Non-pigmented ciliary epithelial cell (primary cell): ENCODE measurements at regions not wholly inside any gene's neighbourhood (a gene's known extent, or its start where the extent isn't known, plus 50 kb on each side); places are given as distances from the start of the nearest gene placed in this dataset.
"Not testable (repeated sequence)": the region's sequence is repeated elsewhere in the genome, so short reads cannot be mapped to it uniquely, and the experiment has no call there.

Source experiments
- DNase-seq: peaks from one replicate; pipeline ENCODE4 v3.0.0-alpha.2; 2010; ENCODE audit warnings: low read depth

DNA sequence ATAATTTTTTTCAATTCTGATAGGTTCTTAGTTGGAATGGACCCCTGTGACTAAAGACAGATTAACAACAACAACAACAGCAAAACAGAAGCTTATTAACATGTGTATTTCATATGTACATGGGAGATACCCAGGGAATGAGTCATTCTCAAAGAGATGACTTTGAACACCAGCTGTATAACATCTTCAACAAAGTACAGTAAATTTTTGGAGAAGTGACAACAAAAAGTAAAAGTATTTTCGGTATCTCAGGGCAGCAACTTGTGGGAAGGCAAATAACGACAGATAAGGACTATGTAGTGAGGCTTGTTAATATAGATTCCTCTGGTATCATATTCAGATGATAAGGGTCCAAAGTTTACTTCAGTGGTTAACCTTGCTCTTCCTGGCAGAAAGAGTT, 573.4 kb upstream of the RAG2 start:
- no peak for DNase-seq

DNA sequence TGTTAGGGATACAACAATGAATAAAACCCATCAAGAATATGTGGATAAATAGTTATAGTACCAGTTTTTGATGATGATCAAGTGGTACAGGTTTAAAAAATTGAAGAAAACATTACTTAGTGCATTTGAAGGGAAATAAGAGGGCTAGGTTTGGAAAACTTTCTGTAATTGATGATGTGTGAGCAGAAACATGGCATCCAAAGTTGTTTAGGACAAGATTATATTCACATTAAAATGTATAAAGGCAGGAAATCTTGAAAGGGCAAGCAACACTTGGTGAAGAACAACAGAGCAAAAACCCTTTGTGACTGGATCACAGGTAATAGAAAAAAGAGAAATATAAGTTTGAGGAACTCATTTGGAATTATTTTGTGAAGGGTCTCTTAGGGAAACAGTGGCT, 572.3 kb upstream of the RAG2 start:
- DNase-seq: no peak

DNA sequence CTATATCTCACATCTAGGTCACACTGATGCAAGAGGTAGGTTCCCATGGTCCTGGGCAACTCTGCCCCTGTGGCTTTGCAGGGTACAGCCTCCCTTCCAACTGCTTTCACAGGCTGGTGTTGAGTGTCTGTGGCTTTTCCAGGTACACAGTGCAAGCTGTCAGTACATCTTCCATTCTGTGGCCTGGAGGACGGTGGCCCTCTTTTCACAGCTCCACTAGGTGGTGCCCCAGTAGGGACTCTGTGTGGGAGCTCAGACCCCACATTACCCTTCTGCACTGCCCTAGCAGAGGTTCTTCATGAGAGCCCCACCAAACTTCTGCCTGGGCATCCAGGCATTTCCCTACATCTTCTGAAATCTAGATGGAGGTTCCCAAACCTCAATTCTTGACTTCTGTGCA, 547.4 kb upstream of the RAG2 start:
- DNase-seq: not testable (repeated sequence)

DNA sequence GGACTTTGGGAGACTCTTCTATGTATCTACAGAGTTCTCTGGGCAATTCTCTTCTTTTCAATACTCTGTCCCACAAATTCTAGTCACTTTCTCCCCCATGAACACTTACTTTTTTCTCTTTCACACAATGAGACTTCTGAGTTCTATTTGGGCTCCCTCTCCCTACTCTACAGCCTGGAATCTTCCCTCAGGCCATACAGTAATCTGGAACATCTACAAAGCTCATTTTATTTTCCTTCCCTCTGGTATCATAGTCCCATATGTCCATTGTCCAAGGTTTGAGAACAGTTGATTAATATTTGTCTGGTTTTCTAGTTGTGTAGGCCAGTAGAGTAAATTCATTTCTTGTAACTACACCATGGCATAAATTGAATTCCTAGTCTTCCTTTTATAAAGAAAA, 544.6 kb upstream of the RAG2 start:
- DNase-seq: no peak

DNA sequence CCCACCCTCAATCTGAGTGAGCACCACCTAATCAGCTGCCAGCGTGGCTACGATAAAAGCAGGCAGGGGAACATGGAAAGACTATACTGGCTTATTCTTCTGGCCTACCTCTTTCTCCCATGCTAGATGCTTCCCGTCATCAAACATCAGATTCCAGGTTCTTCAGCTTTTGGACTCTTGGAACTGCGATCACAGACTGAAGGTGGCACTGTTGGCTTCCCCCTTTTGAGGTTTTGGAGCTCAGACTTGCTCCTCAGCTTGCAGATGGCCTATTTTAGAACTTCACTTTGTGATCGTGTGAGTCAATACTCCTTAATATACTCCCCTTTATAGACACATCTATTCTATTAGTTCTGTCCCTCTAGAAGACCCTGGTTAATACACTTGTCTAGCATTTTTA, 543.7 kb upstream of the RAG2 start:
- DNase-seq: no peak

DNA sequence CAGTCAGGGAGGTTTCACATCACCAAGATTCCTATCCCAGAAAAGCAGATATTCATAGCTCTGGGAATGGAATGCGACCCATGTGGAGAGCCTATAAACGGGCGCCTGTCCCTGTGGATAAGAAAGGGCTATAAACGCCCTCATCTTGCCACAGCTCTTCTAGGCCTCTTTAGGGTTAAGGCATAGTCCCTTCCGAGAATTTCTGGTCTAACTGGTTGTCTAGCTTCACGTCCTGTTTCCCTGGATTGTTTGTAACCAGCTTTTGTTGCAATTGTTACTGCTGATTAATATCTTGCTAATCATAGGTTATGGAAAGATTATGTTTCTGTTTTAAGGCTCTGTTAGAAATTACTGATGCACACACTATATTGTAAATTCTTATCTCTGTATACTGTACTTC, 537.6 kb upstream of the RAG2 start:
- DNase-seq: not testable (repeated sequence)

DNA sequence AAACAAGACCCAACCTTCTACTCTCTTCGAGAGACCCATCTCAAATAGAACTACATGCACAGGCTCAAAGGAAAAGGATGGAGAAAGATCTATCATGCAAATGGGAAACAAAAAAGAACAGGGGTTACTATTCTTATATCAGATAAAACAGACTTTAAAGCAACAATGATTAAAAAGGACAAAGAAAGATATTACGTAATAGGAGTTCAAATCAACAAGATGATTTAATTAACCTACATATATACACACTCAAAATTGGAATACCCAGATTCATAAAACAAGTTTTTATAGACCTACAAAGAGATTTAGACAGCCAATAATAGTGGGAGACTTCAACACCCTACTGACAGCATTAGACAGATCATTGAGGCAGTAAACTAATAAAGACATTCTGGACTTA, 536.6 kb upstream of the RAG2 start:
- no peak for DNase-seq

DNA sequence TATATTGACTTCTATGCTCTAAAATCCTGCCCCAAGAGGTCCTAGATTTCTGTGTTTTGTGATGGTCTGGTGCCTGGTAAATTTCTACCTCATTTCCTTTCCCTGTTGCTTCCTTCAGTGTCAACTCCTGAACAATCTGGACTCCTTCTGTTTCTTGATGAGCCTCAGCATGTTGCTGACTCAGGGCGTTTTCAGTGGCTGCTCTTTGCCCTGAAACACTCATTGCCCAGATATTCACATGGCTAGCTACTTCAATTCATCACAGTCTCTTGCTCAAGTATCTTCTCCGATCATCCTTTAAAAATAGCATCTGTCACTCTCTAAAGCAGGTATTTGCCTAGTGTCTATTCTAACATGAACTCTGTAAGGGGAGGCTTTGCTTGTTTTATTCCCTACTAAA, 526.3 kb upstream of the RAG2 start:
- no peak for DNase-seq

DNA sequence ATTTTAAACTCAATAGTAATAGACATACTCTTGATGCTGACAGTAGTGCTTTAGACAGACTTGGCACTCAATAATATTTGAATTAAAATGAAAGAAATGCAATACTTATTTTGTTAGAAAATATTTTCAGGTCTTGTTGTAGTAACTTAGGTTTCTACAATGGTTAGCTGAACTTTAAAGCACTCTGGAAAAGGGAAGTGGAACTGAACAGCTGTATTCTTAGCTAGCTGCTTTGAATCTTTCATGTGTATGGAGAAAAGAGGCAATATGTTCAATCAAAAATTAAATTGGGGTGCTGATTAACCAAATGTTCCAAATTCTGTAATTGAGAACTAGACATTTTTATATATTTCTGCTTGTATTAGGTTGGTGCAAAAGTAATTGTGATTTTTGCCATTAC, 517.9 kb upstream of the RAG2 start:
- no peak for DNase-seq

DNA sequence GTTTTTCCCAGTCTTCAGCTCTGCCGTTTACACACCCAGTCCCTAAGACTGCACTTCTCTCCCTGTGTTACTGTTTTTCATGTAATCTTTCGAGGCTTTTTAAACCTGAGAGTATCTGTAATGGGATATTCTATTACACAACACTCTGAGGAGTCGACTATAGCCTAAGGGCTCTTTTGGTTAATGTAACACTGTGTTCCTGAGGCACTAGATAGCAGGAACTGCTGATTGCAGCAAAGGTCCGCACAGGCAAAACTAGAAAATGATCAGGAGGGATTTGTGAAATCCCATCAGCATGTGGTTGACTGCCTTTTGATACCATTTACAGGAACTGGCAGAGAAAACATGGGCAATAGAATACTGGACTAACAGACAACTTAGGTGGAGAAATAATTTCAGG, 512.3 kb upstream of the RAG2 start:
- no peak for DNase-seq

DNA sequence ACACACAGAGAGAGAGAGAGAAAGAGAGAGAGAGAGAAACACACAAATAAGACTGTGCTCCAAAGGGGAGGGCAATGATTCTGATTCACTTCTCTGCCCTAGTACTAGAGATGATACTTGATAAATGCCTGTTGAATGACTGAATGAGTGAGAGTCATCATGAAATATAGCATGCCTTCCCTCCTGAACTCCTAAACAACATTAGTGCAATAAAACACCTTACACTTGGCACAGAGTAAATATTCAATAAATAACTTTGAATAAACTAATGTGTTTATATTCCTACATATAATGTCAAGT, 511.2 kb upstream of the RAG2 start:
- no peak for DNase-seq

DNA sequence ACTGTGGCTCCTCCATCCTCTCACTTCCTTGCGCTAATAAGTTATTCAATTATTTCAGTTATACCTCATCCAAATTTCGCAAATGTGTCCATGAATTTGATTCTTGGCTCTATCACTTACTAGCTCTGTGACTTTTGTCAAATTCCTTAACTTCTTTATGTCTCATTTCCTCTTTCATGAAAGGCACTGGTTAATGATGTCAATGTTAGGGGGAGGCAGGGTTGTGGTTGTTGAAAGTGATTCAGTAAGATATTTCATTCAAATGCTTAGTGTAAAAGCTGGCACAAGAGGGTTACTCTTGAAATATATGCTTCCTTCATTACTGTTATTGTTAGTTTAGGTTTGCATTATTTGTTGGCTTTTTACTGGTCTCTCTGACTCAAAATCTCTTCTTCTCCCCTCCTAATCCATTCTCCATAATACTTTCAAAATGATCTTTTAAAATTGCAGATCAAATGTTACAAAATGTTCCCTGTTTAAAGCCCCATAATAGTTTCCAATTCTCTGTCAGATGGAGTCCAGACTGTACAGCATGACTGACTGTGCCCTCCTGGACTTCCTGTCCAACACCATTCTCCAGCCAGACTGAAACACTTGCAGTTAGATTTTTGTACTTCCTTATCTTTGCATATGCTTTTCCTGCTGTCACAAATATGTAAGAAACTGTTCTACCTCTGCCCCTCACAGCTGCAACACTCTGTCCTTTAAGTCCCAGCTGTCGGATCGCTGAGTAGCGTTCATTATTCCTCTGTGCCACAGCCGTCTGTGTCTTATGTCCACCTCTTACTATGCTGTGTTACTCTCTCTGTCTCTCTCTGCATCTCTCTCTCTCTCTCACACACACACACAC, 510.6 kb upstream of the RAG2 start:
- no peak for DNase-seq

DNA sequence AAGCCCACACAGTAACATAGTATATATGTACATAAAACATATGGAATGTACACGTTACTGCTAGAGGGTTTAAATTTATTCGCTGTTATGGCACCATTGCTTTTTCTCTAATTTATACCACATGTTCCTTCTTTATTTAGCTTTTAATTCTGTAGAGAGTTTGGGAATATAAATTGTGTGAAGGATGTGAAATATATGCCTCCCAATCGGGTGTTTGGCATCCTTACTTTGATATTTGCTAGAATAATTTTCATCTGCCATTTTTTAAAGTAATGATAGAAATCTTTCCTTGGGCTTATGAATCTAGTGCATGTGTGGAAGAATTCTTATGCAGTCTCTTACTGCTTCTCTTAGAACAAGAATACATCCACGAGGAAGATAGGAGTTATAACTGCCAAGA, 509.8 kb upstream of the RAG2 start:
- no peak for DNase-seq

DNA sequence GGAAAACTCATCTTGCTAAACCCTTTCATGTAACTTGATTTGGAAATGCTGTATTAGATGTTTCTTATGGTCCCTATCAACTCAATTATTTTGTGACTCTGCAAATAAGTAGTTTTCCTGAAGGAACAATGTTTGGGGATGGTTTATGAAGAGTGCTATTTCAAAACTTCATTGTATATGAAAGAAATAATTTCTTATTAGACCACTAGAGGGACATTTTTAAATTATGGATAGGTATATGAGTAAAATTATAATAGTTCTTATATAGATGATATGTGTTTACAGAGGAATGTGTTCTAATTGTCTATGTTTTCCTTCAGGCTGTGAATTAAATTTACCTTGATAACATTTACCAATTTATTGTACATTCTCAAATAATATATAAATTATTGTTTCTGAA, 509.4 kb upstream of the RAG2 start:
- no peak for DNase-seq

DNA sequence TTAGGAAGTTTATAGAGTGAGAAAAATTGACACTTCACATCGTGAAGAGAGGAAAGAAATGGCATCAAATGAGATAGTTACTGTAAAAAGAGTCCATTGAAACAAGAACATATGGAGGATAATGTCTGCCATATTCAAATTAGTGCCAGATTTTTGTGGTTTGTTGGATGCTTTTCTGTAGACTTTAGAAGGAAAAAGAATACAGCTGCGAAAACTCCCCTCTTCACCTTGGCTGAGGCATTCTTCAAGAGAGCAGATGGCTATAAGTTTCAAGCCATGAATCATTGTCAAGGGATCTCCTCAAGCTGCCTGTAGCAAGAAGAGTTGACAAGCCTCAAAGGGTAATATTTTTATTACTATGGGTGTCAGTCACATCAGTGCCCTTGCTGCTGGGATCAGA, 507.4 kb upstream of the RAG2 start:
- no peak for DNase-seq

DNA sequence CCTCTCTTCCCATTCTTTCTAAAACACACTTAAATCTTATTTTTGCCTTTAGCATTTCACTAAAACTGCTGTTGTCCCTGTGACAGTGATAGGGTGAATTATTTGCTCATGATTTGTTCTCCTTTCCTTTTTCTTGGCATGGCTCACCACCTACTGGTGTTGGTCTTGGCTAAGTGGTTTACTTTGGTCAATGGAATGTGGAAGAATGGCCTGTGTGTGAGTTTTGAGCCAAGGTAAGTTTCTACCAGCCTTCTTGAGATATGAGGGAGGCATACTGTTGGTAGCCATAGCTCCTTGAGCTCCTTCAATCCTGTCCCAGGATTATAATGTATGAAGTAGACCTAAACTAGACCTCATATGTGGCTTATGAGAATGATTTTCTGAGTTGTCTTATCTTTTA, 506.3 kb upstream of the RAG2 start:
- DNase-seq: no peak

DNA sequence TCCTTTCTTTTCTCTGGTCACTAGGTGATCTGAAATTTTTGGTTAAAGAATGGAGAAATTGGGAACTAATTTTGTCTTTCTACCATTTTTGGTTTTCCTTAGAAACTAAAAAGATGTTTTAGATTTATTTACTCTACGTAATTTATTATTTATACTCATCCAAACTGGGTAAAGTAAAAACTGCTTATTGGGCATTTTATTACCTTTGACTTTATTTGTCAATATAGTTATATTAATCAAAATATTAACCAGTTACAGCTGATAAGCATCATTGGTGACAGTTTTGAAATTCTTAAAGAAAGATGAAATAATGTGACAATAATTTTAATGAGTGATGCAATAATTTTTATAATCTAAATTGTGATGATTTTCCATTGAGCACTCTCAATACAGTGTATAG, 502.0 kb upstream of the RAG2 start:
- DNase-seq: no peak

DNA sequence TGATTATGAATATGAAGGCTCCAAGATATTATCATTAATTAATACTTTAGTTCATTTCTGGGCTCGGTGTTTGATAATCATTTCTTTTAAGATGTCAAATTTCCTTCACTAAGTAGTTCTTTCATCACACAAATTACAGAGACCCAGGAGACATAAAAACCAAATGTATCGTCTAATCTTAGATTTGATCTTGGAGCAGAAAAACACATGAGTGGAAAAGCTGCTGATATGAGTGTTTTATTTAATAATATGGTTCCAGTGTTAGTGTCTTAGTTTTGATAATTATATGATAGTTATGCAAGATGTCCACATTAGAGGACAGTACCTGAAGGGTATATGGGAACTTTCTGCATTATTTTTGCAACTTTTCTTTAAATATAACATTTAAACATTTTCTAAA, 494.5 kb upstream of the RAG2 start:
- no peak for DNase-seq

DNA sequence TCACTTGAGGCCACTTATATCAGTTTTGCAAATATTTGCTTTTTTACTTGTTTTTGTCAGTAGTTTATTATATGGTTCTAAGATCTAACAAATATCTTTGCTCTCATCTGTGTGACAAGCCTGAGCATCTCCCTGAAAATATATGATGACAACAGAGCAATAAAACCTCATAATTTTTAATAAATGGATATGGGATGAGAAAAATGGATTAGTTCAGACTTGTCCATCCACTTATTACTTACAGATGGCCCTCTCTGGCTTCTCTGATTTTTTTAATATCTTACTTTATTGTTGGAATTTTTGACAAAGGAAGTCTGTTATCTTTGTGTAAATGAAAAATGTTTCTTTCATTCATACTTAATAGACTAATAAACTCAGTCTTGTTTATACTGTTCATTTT, 491.4 kb upstream of the RAG2 start:
- DNase-seq: no peak

DNA sequence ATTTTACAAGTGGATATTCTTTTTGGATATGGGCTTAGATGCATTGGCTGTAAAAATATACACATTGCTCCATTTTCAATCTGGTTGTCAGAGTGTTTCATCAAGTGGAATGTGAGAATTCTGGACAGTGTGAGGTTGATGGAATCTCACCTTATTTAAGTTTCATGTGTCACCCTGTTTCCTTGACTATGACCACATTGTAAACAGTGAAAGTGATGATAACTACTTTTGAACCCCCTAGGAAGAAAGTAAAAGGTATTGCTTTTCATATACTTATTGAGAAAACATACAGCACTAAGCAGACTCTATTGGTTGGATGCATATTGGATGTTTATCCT, 490.5 kb upstream of the RAG2 start:
- DNase-seq: no peak

DNA sequence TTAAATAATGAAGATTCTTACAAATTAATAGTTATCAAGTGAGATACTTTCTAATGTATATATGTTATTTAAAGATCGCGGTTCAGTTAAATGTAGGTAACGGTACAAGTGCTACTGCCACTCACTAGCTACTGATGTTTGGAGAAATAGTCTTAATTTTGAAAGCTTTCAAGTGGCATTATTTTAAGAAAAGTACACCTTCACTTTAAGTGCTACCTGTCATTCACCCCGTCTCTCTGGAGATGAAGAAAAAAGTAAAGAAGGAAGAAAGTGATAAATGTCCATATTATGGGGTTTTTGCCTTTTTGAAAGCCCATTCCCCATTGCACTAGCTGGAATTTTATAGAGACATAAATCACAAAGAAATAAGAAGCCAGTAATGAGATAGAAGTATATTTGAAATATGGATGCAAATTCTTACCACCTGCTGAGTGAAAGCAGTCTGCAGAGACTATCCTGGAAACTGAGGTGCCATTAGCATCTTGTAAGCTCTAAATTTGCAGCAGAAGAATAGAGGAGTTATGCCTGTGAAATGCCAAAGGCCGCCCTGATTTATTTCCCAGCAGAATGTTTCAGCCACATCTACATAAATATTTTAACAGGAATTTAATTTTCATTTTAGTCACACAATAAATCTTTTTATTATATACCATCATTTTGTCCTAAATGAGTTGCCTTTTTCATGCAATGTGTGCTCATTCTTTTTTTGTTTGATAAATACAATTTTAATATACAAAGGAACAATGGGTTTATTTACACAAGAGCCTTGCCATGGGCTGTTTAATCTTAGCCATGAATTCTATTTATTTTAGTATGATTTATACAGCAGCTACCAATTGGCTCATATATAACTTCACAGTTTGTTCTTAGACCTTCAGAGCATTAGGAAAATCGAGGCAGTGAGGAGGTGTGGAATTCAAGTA, 489.9 kb upstream of the RAG2 start:
- DNase-seq: no peak

DNA sequence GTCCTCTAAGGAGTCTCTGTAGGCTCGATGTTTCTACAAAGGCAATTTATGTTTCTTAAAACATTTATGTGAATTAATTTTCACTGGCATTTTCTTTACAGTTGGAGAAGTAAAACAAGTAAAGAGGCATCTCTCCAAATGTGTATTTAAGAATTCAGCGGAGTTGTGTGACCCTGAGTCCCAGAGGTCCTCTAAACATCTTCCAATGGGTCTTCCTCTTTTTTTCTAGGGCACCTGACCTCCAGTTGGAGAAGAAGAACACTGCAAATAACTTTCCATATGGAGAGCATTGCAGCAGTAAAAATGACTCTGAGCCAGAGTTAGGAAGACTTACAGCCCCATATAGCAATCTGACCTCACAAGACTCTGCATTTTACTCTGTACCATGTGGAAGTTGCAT, 480.5 kb upstream of the RAG2 start:
- no peak for DNase-seq

DNA sequence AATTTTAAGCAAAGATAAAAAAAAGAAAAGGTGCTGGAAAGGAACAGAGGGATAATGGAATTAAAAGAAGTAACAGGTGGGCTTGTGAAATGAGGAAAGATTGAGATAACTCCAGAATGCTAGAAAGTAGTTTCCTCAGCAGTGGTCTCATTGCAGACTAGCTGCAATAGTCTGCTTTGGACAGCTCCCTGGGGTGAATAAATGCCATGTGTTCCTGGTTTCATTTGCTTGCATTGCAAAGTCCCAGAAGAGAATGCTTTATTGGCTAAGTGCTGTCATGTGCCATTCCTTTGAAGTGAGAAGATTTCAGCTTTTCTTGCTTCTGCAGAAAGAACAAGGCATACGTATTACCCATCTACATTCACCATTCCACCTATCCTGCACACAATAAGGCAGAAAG, 478.8 kb upstream of the RAG2 start:
- no peak for DNase-seq

DNA sequence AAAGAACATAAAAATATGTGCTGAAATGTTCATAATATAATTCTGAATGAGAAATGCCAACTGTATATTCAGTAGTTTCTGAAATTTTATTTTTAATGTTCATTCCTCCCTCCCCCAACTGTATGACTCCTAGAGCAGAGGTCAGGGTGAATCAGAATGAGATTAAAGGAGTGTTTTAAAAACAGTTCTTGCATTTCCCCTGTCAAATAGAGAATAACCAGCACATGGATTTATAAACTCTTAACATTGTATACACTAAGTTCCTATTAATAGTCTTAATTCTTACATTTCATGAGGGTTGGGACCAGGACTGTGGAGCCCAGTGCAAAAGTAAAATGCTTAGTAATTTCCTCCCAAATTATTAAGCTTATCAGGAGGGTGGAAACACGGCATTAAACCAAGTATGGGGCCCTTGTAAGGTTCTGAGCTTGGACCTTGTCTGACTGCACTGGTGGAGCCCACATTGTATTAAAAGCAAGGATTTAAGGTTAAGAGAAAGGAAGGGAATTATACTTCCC, 474.6 kb upstream of the RAG2 start:
- DNase-seq: no peak
